ENCODE measurements at regions not wholly inside any gene's neighbourhood (a gene's known extent, or its start where the extent isn't known, plus 50 kb on each side); places are given as distances from the start of the nearest gene placed in this dataset.

GRCh38 chr3:74824366-74824765 lies 209.9 kb upstream of the CNTN3 start:
- Histone ChIP-seq H3K27me3 (ENCODE audit: control insufficient read depth, insufficient read depth, low read length) (no peaks in the 10 kb centered on the region), H3K27ac (ENCODE audit: low read depth, low read length) (no peak overlapping the region), H3K4me3 (ENCODE audit: low read depth, low read length) (no peak overlapping the region), H3K9me3 (ENCODE audit: control insufficient read depth, insufficient read depth, low read length) (no peaks in the 10 kb centered on the region; the same call in 1 of the 2 replicates)
- TF ChIP-seq CTCF (IDR thresholded peaks at IDR 0.05; ENCODE audit: low read depth, low read length): no peak
- no peak for DNase-seq (ENCODE audit: low read depth, low spot score)
- POLR2A ChIA-PET: no interaction called here
- CTCF ChIA-PET: no interaction called here

- ChIA-PET CTCF (no interaction called here), POLR2A (no interaction called here)
These were observed 199.7 kb upstream of the CNTN3 start for GRCh38 chr3:74814181-74814580.

GRCh38 chr3:74812756-74813155 lies 198.3 kb upstream of the CNTN3 start:
- no peaks in the 10 kb centered on the region for H3K9me3 ChIP-seq (ENCODE audit: control insufficient read depth, insufficient read depth, low read length)
- ChIA-PET CTCF (no interaction called here), POLR2A (no interaction called here)
- H3K27me3 ChIP-seq (ENCODE audit: control insufficient read depth, insufficient read depth, low read length): no peaks in the 10 kb centered on the region
- no peak overlapping the region for H3K27ac ChIP-seq (ENCODE audit: low read depth, low read length)
- DNase-seq (ENCODE audit: low read depth, low spot score): no peak
- TF ChIP-seq CTCF (IDR thresholded peaks at IDR 0.05; ENCODE audit: low read depth, low read length): no peak
- H3K4me3 ChIP-seq (ENCODE audit: low read depth, low read length): no peak overlapping the region

More at GRCh38 chr3:74814181-74814580, 199.7 kb upstream of the CNTN3 start:
- H3K27ac ChIP-seq (ENCODE audit: low read depth, low read length): no peak overlapping the region
- no peaks in the 10 kb centered on the region for H3K27me3 ChIP-seq (ENCODE audit: control insufficient read depth, insufficient read depth, low read length)
- H3K9me3 ChIP-seq (ENCODE audit: control insufficient read depth, insufficient read depth, low read length): no peaks in the 10 kb centered on the region
- no peak for TF ChIP-seq CTCF (IDR thresholded peaks at IDR 0.05; ENCODE audit: low read depth, low read length)
- no peak overlapping the region for H3K4me3 ChIP-seq (ENCODE audit: low read depth, low read length)
- no peak for DNase-seq (ENCODE audit: low read depth, low spot score)

- Histone ChIP-seq H3K4me3 (ENCODE audit: low read depth, low read length) (no peak overlapping the region), H3K27me3 (ENCODE audit: control insufficient read depth, insufficient read depth, low read length) (no peaks in the 10 kb centered on the region), H3K9me3 (ENCODE audit: control insufficient read depth, insufficient read depth, low read length) (no peaks in the 10 kb centered on the region), H3K27ac (ENCODE audit: low read depth, low read length) (no peak overlapping the region)
- CTCF ChIA-PET: no interaction called here
- DNase-seq (ENCODE audit: low read depth, low spot score): no peak
- no peak for TF ChIP-seq CTCF (IDR thresholded peaks at IDR 0.05; ENCODE audit: low read depth, low read length)
- POLR2A ChIA-PET: no interaction called here
These were observed 194.2 kb upstream of the CNTN3 start for GRCh38 chr3:74808506-74809275.

- H3K27me3 ChIP-seq (ENCODE audit: control insufficient read depth, insufficient read depth, low read length): no peaks in the 10 kb centered on the region
- TF ChIP-seq CTCF (IDR thresholded peaks at IDR 0.05; ENCODE audit: low read depth, low read length): no peak
- no peak overlapping the region for H3K27ac ChIP-seq (ENCODE audit: low read depth, low read length)
- DNase-seq (ENCODE audit: low read depth, low spot score): no peak
- ChIA-PET CTCF (no interaction called here), POLR2A (no interaction called here)
- H3K4me3 ChIP-seq (ENCODE audit: low read depth, low read length): no peak overlapping the region
- H3K9me3 ChIP-seq (ENCODE audit: control insufficient read depth, insufficient read depth, low read length): no peaks in the 10 kb centered on the region
These were observed 187.5 kb upstream of the CNTN3 start for GRCh38 chr3:74801924-74802323.

All from AG04450 (cell line).